HG02973 (cell line): ENCODE measurements at regions not wholly inside any gene's neighbourhood (a gene's known extent, or its start where the extent isn't known, plus 50 kb on each side); places are given as distances from the start of the nearest gene placed in this dataset.
"Not testable (repeated sequence)": the region's sequence is repeated elsewhere in the genome, so short reads cannot be mapped to it uniquely, and the experiment has no call there.

Experiments used
- ATAC-seq: cut with Tn5 transposase; IDR thresholded peaks from one replicate; pipeline ENCODE4 v1.9.1; 2021; ENCODE audit warnings: moderate library complexity; ENCODE audit not compliant: unreplicated experiment

DNA sequence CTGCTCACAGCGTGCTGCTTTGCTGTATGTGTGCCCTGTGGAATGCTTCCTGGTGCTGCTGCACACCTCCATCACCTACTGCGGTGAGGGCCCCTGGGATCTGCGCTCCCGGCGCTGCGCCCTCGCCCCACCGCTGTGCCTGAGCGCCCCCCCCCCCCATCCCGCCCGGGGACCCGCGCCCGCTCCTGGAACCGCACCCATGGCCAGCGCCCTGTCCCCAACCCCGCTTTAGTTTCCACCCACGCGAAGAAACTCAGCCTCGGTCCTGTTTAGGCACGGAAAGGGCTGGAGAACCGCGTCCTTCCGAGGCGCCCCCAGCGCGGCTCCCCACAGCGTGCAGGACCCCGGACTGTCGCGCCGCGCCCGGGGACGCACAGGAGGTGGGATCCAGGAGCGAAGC is 265.5 kb downstream of the POTEB3 start:
- not testable (repeated sequence) for ATAC-seq

DNA sequence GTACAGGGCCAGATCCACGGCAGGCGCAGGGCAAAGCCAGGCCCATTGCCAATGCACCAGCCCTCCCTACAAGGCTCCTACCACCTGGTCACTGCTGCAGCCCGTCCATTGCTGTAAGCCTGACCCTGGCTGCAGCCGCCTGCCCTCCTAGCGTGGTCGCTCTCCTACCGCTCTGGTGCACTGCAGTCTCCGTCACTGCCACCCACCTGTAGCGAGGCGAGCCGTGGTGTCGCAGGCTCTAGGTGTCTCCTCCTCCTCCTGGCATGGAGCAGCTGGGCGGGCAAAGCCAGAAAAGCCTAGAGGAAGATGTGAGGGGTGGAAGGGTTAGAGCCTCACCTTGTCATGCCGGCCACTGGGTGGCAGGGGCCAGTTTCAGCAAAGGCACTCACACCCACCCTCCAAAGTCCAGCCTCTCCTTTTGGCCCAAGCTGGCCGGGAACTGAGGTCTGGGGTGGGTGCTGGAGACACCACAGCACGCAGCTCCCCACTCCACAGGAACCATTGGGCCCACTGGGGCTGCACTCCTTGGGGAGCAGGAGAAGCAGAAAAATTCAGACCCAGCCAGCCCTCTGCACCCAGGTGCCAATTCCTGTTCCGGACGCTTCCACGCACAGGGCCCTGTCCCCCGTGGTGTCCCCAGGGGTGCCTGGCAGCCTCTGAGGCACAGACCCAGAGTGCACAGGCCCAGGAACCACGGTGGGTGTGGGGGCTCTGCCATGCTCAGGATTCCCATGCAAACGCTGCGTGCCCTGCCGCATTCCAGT is 285.3 kb upstream of the POTEB2 start:
- ATAC-seq: not testable (repeated sequence)

DNA sequence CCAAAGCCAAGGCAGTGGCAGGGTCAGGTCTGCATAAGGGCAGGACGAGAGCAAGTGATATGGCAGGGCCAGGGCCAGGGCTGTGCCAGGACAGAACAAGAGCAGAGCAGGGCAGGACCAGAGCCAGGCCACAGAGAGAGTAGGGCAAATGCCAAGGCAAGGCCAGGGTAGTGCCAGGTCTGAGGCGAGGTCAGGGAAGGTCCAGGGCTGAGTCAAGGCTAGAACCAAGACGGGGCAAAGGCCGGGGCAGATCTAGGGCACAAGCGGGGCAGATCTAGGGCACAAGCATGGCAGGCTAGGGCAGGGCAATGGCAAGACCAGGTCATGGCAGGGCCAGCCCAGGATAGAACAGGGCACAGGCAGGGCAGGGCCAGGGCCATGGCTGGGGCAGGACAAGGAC is 282.0 kb upstream of the POTEB2 start:
- ATAC-seq: not testable (repeated sequence)

DNA sequence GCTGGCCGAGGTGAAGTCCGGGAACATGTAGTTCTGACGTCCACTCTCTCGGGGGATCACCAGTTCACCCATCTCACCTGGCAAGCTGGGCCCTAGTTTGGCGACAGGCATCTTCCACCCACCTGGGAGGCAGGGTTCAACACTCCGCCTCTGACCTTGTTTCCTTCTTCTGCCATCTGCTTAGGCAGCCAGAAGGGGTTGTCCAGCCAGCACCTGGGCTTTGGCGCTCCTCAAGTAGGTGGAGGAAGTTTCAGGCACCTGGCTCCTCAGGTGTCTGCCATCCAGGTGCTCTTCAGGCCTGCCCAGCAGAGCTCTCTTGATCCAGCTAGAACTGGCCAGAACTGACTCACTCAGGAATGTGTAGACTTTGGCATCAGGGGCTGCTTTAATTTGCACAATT is 267.8 kb upstream of the POTEB2 start:
- not testable (repeated sequence) for ATAC-seq

DNA sequence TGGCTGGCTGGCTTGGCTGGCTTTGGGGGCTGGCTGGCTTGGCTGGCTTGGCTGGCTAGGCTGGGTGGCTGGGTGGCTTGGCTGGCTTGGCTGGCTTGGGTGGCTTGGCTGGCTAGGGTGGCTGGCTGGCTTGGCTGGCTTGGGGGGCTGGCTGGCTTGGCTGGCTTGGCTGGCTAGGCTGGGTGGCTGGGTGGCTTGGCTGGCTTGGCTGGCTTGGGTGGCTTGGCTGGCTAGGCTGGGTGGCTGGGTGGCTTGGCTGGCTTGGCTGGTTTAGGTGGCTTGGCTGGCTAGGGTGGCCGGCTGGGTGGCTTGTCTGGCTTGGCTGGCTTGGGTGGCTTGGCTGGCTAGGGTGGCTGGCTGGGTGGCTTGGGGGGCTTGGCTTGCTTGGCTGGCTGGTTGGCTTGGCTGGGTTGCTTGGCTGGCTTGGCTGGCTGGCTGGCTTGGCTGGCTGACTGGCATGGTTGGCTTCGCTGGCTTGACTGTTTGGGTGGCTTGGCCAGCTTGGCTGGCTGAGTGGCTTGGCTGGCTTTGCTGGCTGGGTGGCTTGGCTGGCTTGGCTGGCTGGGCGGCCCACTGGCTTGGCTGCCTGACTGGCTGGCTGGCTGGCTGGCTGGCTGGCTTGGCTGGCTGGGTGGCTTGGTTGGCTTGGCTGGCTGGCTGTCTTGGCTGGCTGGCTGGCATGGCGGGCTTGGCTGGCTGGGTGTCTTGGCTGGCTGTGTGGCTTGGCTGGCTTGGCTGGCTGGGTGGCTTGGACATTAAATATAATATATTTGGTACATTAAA is 246.3 kb upstream of the POTEB2 start:
- not testable (repeated sequence) for ATAC-seq

DNA sequence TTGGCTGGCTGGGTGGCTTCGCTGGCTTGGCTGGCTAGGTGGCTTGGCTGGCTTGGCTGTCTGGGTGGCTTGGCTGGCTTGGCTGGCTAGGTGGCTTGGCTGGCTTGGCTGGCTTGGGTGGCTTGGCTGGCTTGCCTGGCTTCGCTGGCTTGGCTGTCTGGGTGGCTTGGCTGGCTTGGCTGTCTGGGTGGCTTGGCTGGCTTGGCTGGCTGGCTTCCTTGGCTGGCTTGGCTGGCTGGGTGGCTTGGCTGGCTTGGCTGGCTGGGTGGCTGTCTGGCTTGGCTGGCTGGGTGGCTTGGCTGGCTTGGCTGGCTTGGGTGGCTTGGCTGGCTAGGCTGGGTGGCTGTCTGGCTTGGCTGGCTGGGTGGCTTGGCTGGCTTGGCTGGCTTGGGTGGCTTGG is 245.7 kb upstream of the POTEB2 start:
- not testable (repeated sequence) for ATAC-seq

DNA sequence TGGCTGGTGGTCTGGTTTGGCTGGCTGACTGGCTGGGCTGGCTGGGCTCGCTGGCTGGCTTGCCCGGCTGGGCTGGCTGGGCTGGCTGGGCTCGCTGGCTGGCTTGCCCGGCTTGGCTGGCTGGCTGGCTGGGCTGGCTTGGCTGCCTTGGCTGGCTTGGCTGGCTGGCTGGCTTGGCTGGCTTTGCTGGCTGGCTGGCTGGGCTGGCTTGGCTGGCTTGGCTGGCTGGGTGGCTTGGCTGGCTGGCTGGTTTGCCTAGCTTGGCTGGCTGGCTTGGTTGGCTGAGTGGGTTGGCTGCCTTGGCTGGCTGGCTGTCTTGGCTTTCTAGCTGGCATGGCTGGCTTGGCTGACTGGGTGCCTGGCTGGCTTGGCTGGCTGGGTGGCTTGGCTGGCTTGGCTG is 245.1 kb upstream of the POTEB2 start:
- not testable (repeated sequence) for ATAC-seq

DNA sequence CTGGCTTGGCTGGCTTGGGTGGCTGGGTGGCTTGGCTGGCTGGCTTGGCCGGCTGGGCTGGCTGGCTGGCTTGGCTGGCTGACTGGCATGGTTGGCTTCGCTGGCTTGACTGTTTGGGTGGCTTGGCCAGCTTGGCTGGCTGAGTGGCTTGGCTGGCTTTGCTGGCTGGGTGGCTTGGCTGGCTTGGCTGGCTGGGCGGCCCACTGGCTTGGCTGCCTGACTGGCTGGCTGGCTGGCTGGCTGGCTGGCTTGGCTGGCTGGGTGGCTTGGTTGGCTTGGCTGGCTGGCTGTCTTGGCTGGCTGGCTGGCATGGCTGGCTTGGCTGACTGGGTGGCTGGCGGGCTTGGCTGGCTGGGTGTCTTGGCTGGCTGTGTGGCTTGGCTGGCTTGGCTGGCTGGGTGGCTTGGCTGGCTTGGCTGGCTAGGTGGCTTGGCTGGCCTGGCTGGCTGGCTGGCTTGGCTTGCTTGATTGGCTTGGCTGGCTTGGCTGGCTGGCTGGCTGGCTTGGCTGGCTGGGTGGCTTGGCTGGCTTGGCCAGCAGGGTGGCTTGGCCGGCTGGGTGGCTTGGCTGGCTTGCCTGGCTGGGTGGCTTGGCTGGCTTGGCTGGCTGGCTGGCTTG is 244.2 kb upstream of the POTEB2 start:
- ATAC-seq: not testable (repeated sequence)

DNA sequence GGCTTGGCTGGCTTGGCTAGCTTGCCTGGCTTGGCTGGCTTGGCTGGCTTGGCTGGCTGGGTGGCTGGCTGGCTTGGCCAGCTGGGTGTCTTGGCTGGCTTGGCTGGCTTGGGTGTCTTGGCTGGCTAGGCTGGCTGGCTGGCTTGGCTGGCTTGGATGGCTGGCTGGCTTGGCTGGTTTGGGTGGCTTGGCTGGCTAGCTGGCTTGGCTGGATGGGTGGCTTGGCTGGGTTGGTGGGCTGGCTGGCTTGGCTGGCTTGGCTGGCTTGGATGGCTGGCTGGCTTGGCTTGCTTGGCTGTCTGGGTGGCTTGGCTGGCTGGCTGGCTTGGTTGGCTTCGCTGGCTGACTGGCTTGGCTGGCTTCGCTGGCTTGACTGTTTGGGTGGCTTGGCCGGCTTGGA is 242.3 kb upstream of the POTEB2 start:
- not testable (repeated sequence) for ATAC-seq

DNA sequence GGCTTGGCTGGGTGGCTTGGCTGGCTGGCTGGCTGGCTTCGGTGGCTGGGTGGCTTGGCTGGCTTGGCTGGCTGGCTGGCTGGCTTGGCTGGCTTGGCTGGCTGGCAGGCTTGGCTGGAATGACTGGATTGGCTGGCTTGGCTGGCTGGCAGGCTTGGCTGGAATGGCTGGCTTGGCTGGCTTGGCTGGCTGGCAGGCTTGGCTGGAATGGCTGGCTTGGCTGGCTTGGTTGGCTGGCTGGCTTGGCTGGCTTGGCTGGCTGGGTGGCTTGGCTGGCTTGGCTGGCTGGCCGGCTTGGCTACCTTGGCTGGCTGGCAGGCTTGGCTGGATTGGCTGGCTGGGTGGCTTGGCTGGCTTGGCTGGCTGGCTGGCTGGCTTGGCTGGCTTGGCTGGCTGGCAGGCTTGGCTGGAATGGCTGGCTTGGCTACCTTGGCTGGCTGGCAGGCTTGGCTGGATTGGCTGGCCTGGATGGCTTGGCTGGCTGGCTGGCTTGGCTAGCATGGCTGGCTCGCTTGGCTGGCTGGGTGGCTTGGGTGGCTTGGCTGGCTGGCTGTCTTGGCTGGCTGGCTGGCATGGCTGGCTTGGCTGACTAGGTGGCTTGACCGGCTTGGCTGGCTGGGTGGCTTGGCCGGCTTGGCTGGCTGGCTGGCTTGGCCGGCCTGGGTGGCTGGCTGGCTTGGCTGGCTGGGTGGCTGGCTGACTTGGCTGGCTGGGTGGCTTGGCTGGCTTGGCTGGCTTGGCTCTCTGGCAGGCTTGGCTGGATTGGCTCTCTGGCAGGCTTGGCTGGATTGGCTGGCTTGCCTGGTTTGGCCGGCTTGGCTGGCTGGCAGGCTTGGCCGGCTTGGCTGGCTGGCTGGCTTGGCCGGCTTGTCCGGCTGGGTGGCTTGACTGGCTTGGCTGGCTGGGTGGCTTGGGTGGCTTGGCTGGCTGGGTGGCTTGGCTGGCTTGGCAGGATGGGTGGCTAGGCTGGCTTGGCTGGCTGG is 241.6 kb upstream of the POTEB2 start:
- not testable (repeated sequence) for ATAC-seq

DNA sequence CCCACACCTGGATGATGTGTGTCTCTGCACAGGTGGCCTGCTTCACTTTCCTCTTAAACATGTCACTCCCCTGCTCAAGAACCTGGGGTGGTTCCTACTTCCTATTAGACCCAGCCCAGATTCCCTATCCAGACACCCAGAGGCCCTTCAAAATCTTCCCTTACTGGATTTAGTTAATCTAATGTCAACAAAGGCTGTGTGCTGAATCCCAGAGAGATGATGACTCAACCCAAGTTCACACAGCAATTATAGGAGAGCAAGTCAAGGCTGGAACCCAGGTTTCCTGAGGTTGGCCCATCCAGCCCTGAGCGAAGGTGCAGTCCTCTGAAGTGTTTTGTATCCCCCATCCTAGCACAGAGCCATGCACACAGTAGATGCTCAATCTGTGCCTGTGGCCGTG is 230.5 kb upstream of the POTEB2 start:
- ATAC-seq: not testable (repeated sequence)

DNA sequence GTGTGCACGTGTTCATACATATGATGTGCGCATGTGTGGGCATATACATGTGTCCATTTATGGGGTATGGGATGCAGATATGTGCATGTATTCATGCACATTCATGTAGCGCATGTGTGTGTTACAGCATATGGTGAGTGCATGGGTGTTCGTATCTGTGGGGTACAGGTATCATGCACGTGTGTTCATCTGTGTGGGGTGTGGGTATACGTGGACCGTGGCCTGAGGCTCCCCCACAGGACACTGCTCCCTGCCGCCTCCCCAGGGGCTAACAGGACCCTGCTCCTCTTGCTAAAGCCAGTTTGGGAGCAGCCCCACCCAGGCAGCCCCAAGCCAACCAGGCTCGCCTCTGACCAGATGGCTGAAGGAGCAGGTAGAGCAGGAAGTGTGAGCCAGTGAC is 213.4 kb upstream of the POTEB2 start:
- not testable (repeated sequence) for ATAC-seq

DNA sequence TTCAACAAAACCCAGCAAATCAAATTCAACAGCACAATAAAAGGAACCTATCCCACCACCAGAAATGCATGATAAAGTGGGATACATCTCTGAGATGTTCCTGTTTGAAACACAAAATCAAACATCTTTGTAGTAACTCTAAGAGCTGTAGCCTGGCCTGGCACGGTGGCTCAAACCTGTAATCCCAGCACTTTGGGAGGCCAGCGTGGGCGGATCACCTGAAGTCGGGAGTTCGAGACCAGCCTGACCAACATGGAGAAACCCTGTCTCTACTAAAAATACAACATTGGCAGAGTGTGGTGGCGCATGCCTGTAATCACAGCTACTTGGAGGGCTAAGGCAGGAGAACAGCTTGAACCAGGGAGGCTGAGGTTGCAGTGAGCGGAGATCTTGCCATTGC is 202.8 kb upstream of the POTEB2 start:
- ATAC-seq: not testable (repeated sequence)

DNA sequence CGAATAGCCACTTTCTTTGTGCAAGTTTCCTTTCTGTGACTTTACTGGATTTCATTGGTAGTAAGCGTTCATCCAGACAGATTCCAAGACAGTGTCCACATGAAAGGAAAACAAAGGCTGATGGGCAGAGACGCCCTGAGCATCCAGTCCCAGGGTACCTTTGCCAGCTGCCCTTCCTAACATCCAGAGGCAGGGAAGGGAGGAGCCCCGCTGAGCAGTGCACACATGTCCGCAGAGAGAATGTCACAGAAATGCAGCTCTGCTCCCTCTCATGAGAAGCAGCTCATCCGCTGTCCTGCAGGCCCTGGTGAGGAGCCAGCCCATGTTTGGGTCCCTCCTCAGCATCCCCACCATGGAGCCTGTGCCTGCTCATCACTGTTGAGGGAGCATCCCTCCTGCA is 197.4 kb upstream of the POTEB2 start:
- not testable (repeated sequence) for ATAC-seq

DNA sequence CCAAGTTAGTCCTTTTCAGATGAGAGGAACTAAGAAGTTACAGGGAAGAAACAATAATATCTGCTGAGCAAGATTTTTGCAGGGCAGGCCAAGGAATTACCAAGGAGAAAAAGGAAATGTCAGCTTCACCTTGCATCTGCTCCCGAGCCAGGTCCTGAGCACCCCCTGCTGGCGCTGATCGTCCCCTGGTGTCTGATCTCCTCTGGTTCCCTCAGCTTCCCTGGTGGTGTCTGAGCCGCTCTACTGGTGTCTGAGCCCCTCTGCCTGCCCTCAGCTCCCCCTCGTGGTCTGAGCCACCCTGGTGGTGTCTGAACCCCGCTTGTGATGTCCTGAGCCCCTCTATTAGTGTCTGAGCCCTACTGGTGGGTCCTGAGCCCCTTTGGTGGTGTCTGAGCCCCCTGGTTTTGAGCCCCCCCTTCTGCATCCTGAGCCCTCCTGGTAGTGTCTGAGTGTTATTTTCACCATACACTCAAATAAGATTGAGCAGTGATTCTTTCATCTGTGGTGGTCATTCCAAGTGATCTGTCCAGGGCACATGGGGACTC is 196.6 kb upstream of the POTEB2 start:
- ATAC-seq: not testable (repeated sequence)

DNA sequence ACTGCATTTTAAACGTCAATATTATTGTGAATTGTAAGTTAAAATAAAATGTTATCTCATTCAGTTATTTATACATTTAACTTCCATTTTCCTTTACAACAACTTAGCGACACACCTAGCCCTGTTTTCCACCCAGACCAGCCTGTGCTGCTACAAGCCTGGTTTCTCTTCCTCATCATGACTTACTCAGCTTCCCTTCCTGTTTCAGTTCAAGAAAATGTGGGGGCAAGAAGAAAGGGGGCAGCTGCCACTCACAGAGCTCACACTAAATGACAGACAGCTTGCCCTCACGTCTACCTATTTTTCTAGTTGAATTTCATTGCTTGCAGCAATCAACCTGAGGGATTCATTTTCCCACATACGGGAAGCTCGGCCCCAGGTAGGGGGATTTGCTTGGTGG is 185.8 kb upstream of the POTEB2 start:
- not testable (repeated sequence) for ATAC-seq

DNA sequence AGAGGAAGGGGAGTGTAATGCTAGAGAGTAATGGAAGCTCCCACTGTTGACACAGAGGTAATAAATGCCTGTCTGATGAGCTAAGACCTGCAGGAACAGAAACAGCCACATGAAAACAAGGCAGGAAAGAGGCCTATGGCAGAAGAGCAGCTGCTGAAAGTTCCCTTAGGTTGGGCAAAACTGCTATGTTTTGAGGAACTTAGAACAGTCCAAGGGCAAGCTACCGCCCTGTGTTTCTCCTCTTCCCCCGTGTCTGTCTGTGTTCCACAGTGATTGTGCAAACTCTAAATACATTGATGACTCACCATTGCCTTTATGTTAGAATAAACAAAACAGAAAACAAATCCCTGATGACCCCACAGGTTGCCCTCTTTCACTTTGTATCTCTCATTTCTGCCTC is 165.6 kb upstream of the POTEB2 start:
- ATAC-seq: not testable (repeated sequence)

DNA sequence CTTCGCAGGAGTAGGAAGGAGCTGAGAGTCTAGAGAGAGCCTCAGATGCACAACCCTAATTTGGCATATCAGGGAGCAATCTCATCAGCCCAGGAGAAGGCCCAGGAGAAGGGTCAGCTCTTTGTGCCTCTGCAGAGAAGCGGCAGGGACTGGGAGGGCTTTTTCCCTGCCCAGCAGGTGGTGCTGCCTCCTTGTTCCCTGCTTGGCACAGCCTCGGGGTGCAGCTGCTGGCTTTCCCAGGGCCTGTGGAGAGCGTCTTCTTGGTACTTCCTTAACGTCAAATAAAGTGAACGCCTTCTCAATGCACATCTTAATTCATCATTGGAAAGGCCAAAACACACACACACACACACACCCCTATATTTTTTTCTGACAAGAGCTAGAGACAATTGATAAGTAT is 162.9 kb upstream of the POTEB2 start:
- ATAC-seq: not testable (repeated sequence)

DNA sequence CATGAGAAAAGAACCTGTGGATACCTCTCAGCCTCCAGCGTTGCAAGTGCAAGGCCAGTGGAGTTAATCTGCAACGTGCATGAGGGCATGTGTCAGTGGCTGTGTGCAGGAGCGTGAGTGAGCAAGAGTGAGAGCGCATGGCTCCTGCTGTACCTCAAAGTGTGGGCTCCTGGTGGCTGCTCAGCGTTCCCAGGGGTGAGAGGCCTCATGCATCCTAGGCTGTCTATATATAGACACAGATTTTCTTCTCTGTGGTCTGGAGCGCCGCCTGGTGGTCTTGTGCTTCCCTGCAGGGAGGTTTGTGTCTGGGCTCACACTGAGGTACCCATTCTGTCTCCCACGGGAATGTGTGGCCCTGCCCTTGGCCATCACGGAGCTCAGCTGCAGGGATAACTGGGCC is 161.8 kb upstream of the POTEB2 start:
- ATAC-seq: not testable (repeated sequence)

DNA sequence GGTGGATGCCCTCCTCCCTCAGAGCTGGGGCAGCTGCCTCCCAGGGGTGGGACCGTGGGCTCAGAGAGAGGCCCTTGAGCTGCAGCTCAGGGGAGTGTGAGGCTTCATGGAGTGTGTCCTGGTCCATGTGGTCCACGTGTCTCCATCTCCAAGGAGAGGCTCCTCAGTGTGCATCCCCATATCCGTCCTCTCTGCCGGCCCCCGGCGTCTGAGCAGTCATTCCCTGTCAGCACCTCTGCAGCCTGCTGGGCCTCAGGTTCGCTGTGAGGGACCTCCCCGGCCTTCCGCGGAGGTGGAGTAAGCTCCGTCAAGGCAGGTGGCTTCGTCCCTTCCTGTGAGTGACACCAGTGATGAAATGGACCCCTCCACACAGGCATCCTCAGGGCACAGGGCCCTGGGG is 160.7 kb upstream of the POTEB2 start:
- not testable (repeated sequence) for ATAC-seq
